Epithelial cell of proximal tubule (primary cell): ENCODE measurements at regions not wholly inside any gene's neighbourhood (a gene's known extent, or its start where the extent isn't known, plus 50 kb on each side); places are given as distances from the start of the nearest gene placed in this dataset.

ENCODE experiments used
- DNase-seq: peaks from one replicate; pipeline ENCODE4 v3.0.0-alpha.2; 2011; ENCODE audit warnings: low read depth
- H3K4me3 ChIP-seq: 2 replicates; pipeline ENCODE4 v1.5.1; 2011; ENCODE audit warnings: low read depth, mild to moderate bottlenecking, low read length
- CTCF ChIP-seq: conservative IDR thresholded peaks from 2 replicates; pipeline ENCODE4 v1.5.1; 2012; ENCODE audit warnings: low read depth, mild to moderate bottlenecking, low read length

DNA sequence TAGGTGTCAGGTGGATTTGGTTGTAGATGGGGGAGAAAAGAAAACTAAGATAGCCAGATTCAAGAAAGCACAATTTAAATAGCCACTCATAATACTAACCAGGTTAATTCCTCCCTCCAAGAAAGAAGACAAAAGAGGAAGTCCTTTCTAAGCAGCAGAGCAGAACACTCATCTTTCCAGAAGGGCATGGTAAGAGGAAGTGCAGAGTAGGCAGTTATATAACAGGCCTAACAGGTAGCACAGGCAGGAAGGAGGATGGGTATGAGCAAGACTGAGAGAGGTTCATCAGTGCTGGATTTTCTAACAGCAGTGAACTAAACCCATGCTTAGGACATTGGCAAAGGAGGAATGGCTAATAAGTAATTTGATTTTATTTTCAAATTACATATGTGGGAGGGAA is 517.5 kb downstream of the PLPP3 start:
- no peak for DNase-seq
- no peak for TF ChIP-seq CTCF
- H3K4me3 ChIP-seq: no peak overlapping the region

DNA sequence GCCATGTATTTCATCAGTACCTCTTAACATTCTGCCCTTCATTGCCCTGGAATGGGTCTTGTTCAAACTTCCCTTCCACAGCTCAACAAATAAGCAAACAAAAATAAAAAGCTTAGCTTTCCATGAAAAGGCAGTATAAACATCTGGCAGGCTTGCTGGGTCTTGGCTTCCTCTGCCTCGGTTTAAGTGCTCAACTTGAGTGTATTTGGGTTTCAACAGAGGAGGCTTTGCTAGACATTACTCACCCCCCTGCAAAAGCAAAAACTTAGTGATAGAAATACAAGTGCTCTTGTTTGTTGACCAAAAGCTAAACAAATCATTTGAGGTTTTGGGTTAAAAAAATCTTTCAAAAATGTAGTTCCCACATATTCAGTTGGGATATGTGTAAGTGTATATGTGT is 518.5 kb downstream of the PLPP3 start:
- no peak overlapping the region for H3K4me3 ChIP-seq
- DNase-seq: no peak
- TF ChIP-seq CTCF: no peak

GRCh38 chr1:56057466-56058405 is 521.6 kb downstream of the PLPP3 start:
- DNase-seq: no peak
- no peak for TF ChIP-seq CTCF
- H3K4me3 ChIP-seq: no peak overlapping the region

DNA sequence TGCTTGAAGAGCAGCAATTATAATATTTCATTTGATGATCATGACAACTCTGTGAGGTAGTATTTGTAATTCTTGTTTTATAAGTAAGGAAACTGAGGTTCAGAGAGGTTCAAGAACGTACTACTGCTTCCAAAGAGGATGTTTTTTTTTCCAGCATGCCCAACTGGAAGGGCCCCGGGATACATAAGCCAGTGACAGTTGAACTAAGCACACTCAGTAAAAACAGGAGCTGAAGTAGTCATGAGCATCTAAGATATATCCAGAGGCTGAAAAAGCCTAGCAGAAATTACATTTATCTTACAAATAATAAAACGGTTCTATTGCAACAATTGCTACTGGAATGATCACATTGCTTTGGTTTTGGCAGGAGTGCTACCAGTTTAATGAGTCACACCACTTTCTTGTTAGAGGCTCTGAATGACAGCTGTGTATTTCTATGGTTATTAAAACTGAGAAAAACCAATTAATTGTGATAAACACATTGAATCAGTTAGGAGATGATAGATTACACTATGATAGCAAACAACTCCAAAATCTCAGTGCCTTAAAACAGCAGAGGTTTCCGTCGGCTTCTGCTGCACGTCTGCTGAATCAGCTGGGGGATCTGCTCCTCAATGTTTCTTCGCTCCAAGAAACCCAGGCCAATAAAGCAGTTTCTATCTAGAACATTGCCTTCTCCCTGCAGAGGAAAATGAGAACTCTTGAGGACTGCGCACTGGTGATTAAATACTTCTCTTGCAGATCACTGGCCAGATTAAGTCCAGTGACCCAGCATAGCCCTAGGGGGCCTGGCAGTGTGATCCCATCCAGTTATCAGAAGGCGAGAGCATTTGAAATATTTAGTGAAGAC is 522.7 kb downstream of the PLPP3 start:
- TF ChIP-seq CTCF: no peak
- H3K4me3 ChIP-seq: no peak overlapping the region
- DNase-seq: no peak

- no peak for DNase-seq
- no peak overlapping the region for H3K4me3 ChIP-seq
- TF ChIP-seq CTCF: no peak
These were observed 524.4 kb downstream of the PLPP3 start for GRCh38 chr1:56054959-56055358.

DNA sequence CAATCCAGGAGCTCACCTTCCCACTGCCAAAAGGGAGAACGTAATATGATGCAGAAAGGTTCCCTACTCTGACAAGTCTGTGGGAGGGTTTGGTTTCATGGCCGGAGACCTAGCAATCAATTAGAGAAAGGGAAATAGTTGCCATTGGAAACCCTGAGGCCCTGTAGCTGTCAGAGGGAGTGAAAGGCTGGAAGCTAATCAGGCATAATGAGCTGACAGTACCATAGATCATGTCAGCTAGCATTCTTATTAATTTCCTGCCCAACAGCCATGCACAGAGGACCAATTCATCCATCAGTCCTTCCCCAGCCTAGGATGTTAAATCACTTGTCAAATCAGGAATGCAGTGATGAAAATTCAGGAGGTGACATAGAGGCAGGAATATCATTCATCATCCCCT is 527.3 kb downstream of the PLPP3 start:
- no peak for DNase-seq
- no peak for TF ChIP-seq CTCF
- no peak overlapping the region for H3K4me3 ChIP-seq
